H9 (cell line): ENCODE measurements at regions not wholly inside any gene's neighbourhood (a gene's known extent, or its start where the extent isn't known, plus 50 kb on each side); places are given as distances from the start of the nearest gene placed in this dataset.

ENCODE experiments used
- DNase-seq: peaks from one replicate; pipeline ENCODE4 v3.0.0-alpha.2; 2017
- H2AFZ ChIP-seq: one replicate; pipeline ENCODE4 v1.6.1; 2013; ENCODE audit warnings: mild to moderate bottlenecking, low read length, control low read depth, moderate library complexity
- H2AK5ac ChIP-seq: 2 replicates; pipeline ENCODE4 v1.6.1; 2013; ENCODE audit warnings: low read length, control low read depth, mixed read lengths; ENCODE audit not compliant: insufficient read length
- H2BK120ac ChIP-seq: one replicate; pipeline ENCODE4 v1.6.1; 2013; ENCODE audit warnings: low read depth, mild to moderate bottlenecking, low read length, control low read depth, inconsistent platforms; ENCODE audit not compliant: poor library complexity, severe bottlenecking
- H2BK12ac ChIP-seq: 2 replicates; pipeline ENCODE4 v1.6.1; 2013; ENCODE audit warnings: low read length, control low read depth, mixed read lengths, low read depth; ENCODE audit not compliant: insufficient read length
- H2BK15ac ChIP-seq: 2 replicates; pipeline ENCODE4 v1.6.1; 2013; ENCODE audit warnings: low read depth, low read length, control low read depth
- H2BK20ac ChIP-seq: one replicate; pipeline ENCODE4 v1.6.1; 2013; ENCODE audit warnings: low read depth, mild to moderate bottlenecking, low read length, control low read depth, inconsistent platforms; ENCODE audit not compliant: poor library complexity, severe bottlenecking
- H2BK5ac ChIP-seq: 2 replicates; pipeline ENCODE4 v1.6.1; 2013; ENCODE audit warnings: low read length, control low read depth, mixed read lengths; ENCODE audit not compliant: insufficient read length
- H3K14ac ChIP-seq: 2 replicates; pipeline ENCODE4 v1.6.1; 2013; ENCODE audit warnings: low read length, control low read depth; ENCODE audit not compliant: insufficient read depth
- H3K18ac ChIP-seq: 2 replicates; pipeline ENCODE4 v1.6.1; 2013; ENCODE audit warnings: low read depth, mild to moderate bottlenecking, mixed read lengths, low read length, control low read depth; ENCODE audit not compliant: insufficient read length
- H3K23ac ChIP-seq: 2 replicates; pipeline ENCODE4 v1.6.1; 2013; ENCODE audit warnings: low read length, control low read depth, mixed read lengths, low read depth; ENCODE audit not compliant: insufficient read length
- H3K23me2 ChIP-seq: 2 replicates; pipeline ENCODE4 v1.6.1; 2013; ENCODE audit warnings: low read depth, mild to moderate bottlenecking, mixed read lengths, low read length, control low read depth; ENCODE audit not compliant: insufficient read length, poor library complexity, severe bottlenecking
- H3K27ac ChIP-seq: 2 replicates; pipeline ENCODE4 v1.5.1; 2013; ENCODE audit warnings: low read length, control low read depth, mixed read lengths, low read depth; ENCODE audit not compliant: insufficient read length
- H3K27me3 ChIP-seq: 2 replicates; pipeline ENCODE4 v1.6.1; 2013; ENCODE audit warnings: low read length, control low read depth, inconsistent platforms; ENCODE audit not compliant: insufficient read depth
- H3K4ac ChIP-seq: 2 replicates; pipeline ENCODE4 v1.6.1; 2013; ENCODE audit warnings: low read depth, mild to moderate bottlenecking, control low read depth, inconsistent platforms, low read length, moderate library complexity
- H3K4me1 ChIP-seq: 2 replicates; pipeline ENCODE4 v1.6.1; 2013; ENCODE audit warnings: low read length, control low read depth, inconsistent platforms; ENCODE audit not compliant: insufficient read depth
- H3K4me2 ChIP-seq: 2 replicates; pipeline ENCODE4 v1.6.1; 2013; ENCODE audit warnings: low read length, control low read depth, mixed read lengths; ENCODE audit not compliant: insufficient read length, insufficient read depth
- H3K56ac ChIP-seq: 2 replicates; pipeline ENCODE4 v1.6.1; 2013; ENCODE audit warnings: low read depth, mild to moderate bottlenecking, mixed read lengths, low read length, control low read depth; ENCODE audit not compliant: insufficient read length
- H3K79me1 ChIP-seq: 2 replicates; pipeline ENCODE4 v1.6.1; 2013; ENCODE audit warnings: low read depth, mild to moderate bottlenecking, moderate library complexity, low read length, control low read depth, inconsistent platforms; ENCODE audit not compliant: insufficient read depth, poor library complexity, severe bottlenecking
- H3K79me2 ChIP-seq: 2 replicates; pipeline ENCODE4 v1.6.1; 2013; ENCODE audit warnings: low read length, control low read depth, inconsistent platforms; ENCODE audit not compliant: insufficient read depth
- H3K9ac ChIP-seq: 2 replicates; pipeline ENCODE4 v1.6.1; 2013; ENCODE audit warnings: low read length, control low read depth, mixed read lengths; ENCODE audit not compliant: insufficient read length; ENCODE audit errors: extremely low read depth
- H3K9me3 ChIP-seq: one replicate; pipeline ENCODE4 v1.6.1; 2013; ENCODE audit warnings: low read depth, low read length, inconsistent platforms; ENCODE audit not compliant: control insufficient read depth
- H3T11ph ChIP-seq: one replicate; pipeline ENCODE4 v1.6.1; 2013; ENCODE audit warnings: mild to moderate bottlenecking, low read length, control low read depth, inconsistent platforms
- H4K20me1 ChIP-seq: one replicate; pipeline ENCODE4 v1.6.1; 2013; ENCODE audit not compliant: control insufficient read depth, insufficient read length, insufficient read depth
- H4K5ac ChIP-seq: 2 replicates; pipeline ENCODE4 v1.6.1; 2013; ENCODE audit warnings: low read depth, mild to moderate bottlenecking, mixed read lengths, low read length, control low read depth; ENCODE audit not compliant: insufficient read length
- H4K8ac ChIP-seq: replicated peaks from 2 replicates; pipeline ENCODE4 v1.6.1; 2013; ENCODE audit warnings: low read length, control low read depth, mixed read lengths, low read depth; ENCODE audit not compliant: insufficient read length
- H4K91ac ChIP-seq: 2 replicates; pipeline ENCODE4 v1.6.1; 2013; ENCODE audit warnings: low read depth, mild to moderate bottlenecking, moderate library complexity, mixed read lengths, low read length, control low read depth; ENCODE audit not compliant: insufficient read length
- H3K27ac Mint-ChIP-seq, 3 experiments: 2 replicates in 2 of 3; 3 replicates in 1 of 3; pipeline ENCODE4 v1.8.0; 2020 to 2021; ENCODE audit warnings: mixed read lengths in 3 of 3, mild to moderate bottlenecking in 1 of 3, moderate library complexity in 1 of 3
- H3K27me3 Mint-ChIP-seq: 2 replicates; pipeline ENCODE4 v1.8.0; 2021; ENCODE audit warnings: low read depth, mild to moderate bottlenecking, moderate library complexity, mixed read lengths
- H3K36me3 Mint-ChIP-seq, 3 experiments: 2 replicates in 2 of 3; 3 replicates in 1 of 3; pipeline ENCODE4 v1.8.0; 2020 to 2021; ENCODE audit warnings: low read depth in 3 of 3, mixed read lengths in 3 of 3; ENCODE audit not compliant: insufficient read depth in 1 of 3
- H3K4me1 Mint-ChIP-seq, 2 experiments: 2 replicates each; pipeline ENCODE4 v1.8.0; 2020; ENCODE audit warnings: mixed read lengths in 2 of 2
- H3K4me3 Mint-ChIP-seq, 2 experiments: 2 replicates in 1 of 2; 3 replicates in 1 of 2; pipeline ENCODE4 v1.8.0; 2020 to 2021; ENCODE audit warnings: mild to moderate bottlenecking in 2 of 2, mixed read lengths in 2 of 2, moderate library complexity in 1 of 2
- H3K9me3 Mint-ChIP-seq, 2 experiments: 2 replicates in 1 of 2; 3 replicates in 1 of 2; pipeline ENCODE4 v1.8.0; 2020; ENCODE audit warnings: mild to moderate bottlenecking in 2 of 2, mixed read lengths in 2 of 2, moderate library complexity in 1 of 2
- CTCF ChIP-seq: fragments of 200-600 bp; sonication (generic); conservative IDR thresholded peaks from 3 replicates; pipeline ENCODE4 v1.8.0; 2021; ENCODE audit warnings: antibody characterized with exemption, mild to moderate bottlenecking
- WGBS: extraction: QIAGEN DNeasy Blood & Tissue Kit; methylation state at CpG from one replicate; pipeline ENCODE4 v1.1.7; 2013; ENCODE audit warnings: missing lambda C conversion rate, low lambda C conversion rate, mixed read lengths; ENCODE audit not compliant: insufficient read length; ENCODE audit errors: extremely low coverage; 5-methylcytosine and 5-hydroxymethylcytosine counted together

GRCh38 chr2:12649602-12650400 lies 66.9 kb upstream of the TRIB2 start:
- Histone ChIP-seq H2BK12ac (no peak overlapping the region), H2AFZ (no peak overlapping the region), H2BK5ac (no peak overlapping the region), H4K8ac (no peak overlapping the region), H2BK120ac (no peak overlapping the region), H3K79me1 (no peaks in the 10 kb centered on the region), H4K91ac (no peak overlapping the region), H3K14ac (no peak overlapping the region), H2AK5ac (no peak overlapping the region), H3K4me2 (no peak overlapping the region), H3K27me3 (no peaks in the 10 kb centered on the region), H3K56ac (no peak overlapping the region), H4K20me1 (no peaks in the 10 kb centered on the region), H3K27ac (no peak overlapping the region), H4K5ac (no peak overlapping the region), H3K23ac (no peak overlapping the region), H3K9me3 (no peaks in the 10 kb centered on the region), H3K79me2 (no peaks in the 10 kb centered on the region), H3K18ac (no peak overlapping the region), H3T11ph (no peak overlapping the region), H3K23me2 (no peaks in the 10 kb centered on the region), H2BK15ac (no peak overlapping the region), H3K4me1 (no peaks in the 10 kb centered on the region), H2BK20ac (no peak overlapping the region), H3K4ac (no peak overlapping the region), H3K9ac (no peak overlapping the region)
- no peak overlapping the region for H3K4me3 Mint-ChIP-seq
- DNase-seq, result no peak
- peaks cover 13 to 15% of the 10 kb centered on the region in 2 experiments; a peak in 4 of 5 replicates for H3K9me3 Mint-ChIP-seq
- no peak overlapping the region for H3K27ac Mint-ChIP-seq
- peaks cover 4% of the 10 kb centered on the region; the same call in 1 of the 2 replicates for H3K27me3 Mint-ChIP-seq
- no CpG with 5 or more reads among the region's 10 CpGs for WGBS
- TF ChIP-seq CTCF, result no peak
- no peaks in the 10 kb centered on the region for H3K4me1 Mint-ChIP-seq
- peaks cover 0 to 6% (median 0%) of the 10 kb centered on the region in 3 experiments; a peak in 2 of 7 replicates for H3K36me3 Mint-ChIP-seq
